CD4-positive, alpha-beta T cell treated with Interleukin-17A for 4 hours (primary cell): ENCODE measurements at regions not wholly inside any gene's neighbourhood (a gene's known extent, or its start where the extent isn't known, plus 50 kb on each side); places are given as distances from the start of the nearest gene placed in this dataset.

Experiments used
- DNase-seq: peaks from one replicate; pipeline ENCODE4 v3.0.0-alpha.2; 2020; ENCODE audit warnings: mixed read lengths

- no peak for DNase-seq
Observed at GRCh38 chr2:76447294-76447693, 736.6 kb upstream of the GCFC2 start.

- DNase-seq = no peak
Observed at GRCh38 chr2:76446872-76447271, 736.2 kb upstream of the GCFC2 start.

GRCh38 chr2:76445880-76446279 is 735.2 kb upstream of the GCFC2 start:
- DNase-seq = no peak

GRCh38 chr2:76444732-76445131 is 734.0 kb upstream of the GCFC2 start:
- no peak for DNase-seq

GRCh38 chr2:76437564-76437963 is 726.8 kb upstream of the GCFC2 start:
- no peak for DNase-seq

- no peak for DNase-seq
Observed at GRCh38 chr2:76429374-76429773, 718.7 kb upstream of the GCFC2 start.

- no peak for DNase-seq
Observed at GRCh38 chr2:76427452-76427851, 716.7 kb upstream of the GCFC2 start.

GRCh38 chr2:76415821-76416220 is 705.1 kb upstream of the GCFC2 start:
- no peak for DNase-seq

- DNase-seq = no peak
Observed at GRCh38 chr2:76413436-76413835, 702.7 kb upstream of the GCFC2 start.

GRCh38 chr2:76406134-76406855 is 695.6 kb upstream of the GCFC2 start:
- no peak for DNase-seq

- DNase-seq = no peak
Observed at GRCh38 chr2:76393356-76393755, 682.6 kb upstream of the GCFC2 start.

- no peak for DNase-seq
Observed at GRCh38 chr2:76391678-76392077, 681.0 kb upstream of the GCFC2 start.

GRCh38 chr2:76387294-76387693 is 676.6 kb upstream of the GCFC2 start:
- DNase-seq = no peak

- no peak for DNase-seq
Observed at GRCh38 chr2:76385943-76386342, 675.2 kb upstream of the GCFC2 start.

GRCh38 chr2:76381624-76382023 is 670.9 kb upstream of the GCFC2 start:
- no peak for DNase-seq

- no peak for DNase-seq
Observed at GRCh38 chr2:76378140-76378539, 667.4 kb upstream of the GCFC2 start.

- DNase-seq = no peak
Observed at GRCh38 chr2:76341439-76341838, 630.7 kb upstream of the GCFC2 start.

- DNase-seq = no peak
Observed at GRCh38 chr2:76332871-76333270, 622.2 kb upstream of the GCFC2 start.

- no peak for DNase-seq
Observed at GRCh38 chr2:76330865-76331264, 620.1 kb upstream of the GCFC2 start.

GRCh38 chr2:76326636-76327035 is 615.9 kb upstream of the GCFC2 start:
- DNase-seq = no peak

- no peak for DNase-seq
Observed at GRCh38 chr2:76323381-76323780, 612.7 kb upstream of the GCFC2 start.

- no peak for DNase-seq
Observed at GRCh38 chr2:76320716-76321115, 610.0 kb upstream of the GCFC2 start.

GRCh38 chr2:76318848-76319360 is 608.2 kb upstream of the GCFC2 start:
- DNase-seq = no peak

GRCh38 chr2:76316691-76317090 is 606.0 kb upstream of the GCFC2 start:
- DNase-seq = no peak
